ENCODE measurements at regions not wholly inside any gene's neighbourhood (a gene's known extent, or its start where the extent isn't known, plus 50 kb on each side); places are given as distances from the start of the nearest gene placed in this dataset.

GRCh38 chr10:113412161-113412560 lies 140.7 kb upstream of the HABP2 start:
- ATAC-seq (ENCODE audit: low read depth in 2 of 2), result no peak
- no peaks in the 10 kb centered on the region for H3K4me1 Mint-ChIP-seq
- Histone ChIP-seq H3K9me3 (ENCODE audit: control insufficient read depth in 2 of 2, low read length in 2 of 2) (no peaks in the 10 kb centered on the region), H3K36me3 (ENCODE audit: control insufficient read depth, insufficient read depth, low read length) (no peaks in the 10 kb centered on the region), H3K4me1 (ENCODE audit: control insufficient read depth, insufficient read depth, low read length, poor library complexity, severe bottlenecking) (no peaks in the 10 kb centered on the region), H3K4me3 (ENCODE audit: low read depth, low read length) (no peak overlapping the region), H3K27ac (ENCODE audit: insufficient read depth, low read length, poor library complexity, severe bottlenecking) (no peak overlapping the region), H3K27me3 (ENCODE audit: control insufficient read depth, insufficient read depth, low read length) (no peaks in the 10 kb centered on the region)
- H3K9me3 Mint-ChIP-seq, result peaks cover 0 to 7% (median 0%) of the 10 kb centered on the region in 7 donors
- H3K4me3 Mint-ChIP-seq, result no peak overlapping the region
- DNase-seq, result no peak
- H3K27me3 Mint-ChIP-seq, result peaks cover 11% of the 10 kb centered on the region
- H3K27ac Mint-ChIP-seq, result no peak overlapping the region
- H3K36me3 Mint-ChIP-seq, result peaks cover 4% of the 10 kb centered on the region

- peaks cover 4% of the 10 kb centered on the region for H3K36me3 Mint-ChIP-seq
- H3K27ac Mint-ChIP-seq, result no peak overlapping the region
- H3K4me1 Mint-ChIP-seq, result no peaks in the 10 kb centered on the region
- DNase-seq, result no peak
- no peaks in the 10 kb centered on the region for H3K4me1 ChIP-seq (ENCODE audit: control insufficient read depth, insufficient read depth, low read length, poor library complexity, severe bottlenecking)
- no peak overlapping the region for H3K4me3 ChIP-seq (ENCODE audit: low read depth, low read length)
- peaks cover 7% of the 10 kb centered on the region for H3K27me3 Mint-ChIP-seq
- H3K9me3 ChIP-seq (ENCODE audit: control insufficient read depth in 2 of 2, low read length in 2 of 2), result no peaks in the 10 kb centered on the region
- no peaks in the 10 kb centered on the region for H3K27me3 ChIP-seq (ENCODE audit: control insufficient read depth, insufficient read depth, low read length)
- H3K9me3 Mint-ChIP-seq, result peaks cover 0 to 8% (median 4%) of the 10 kb centered on the region in 7 donors
- ATAC-seq (ENCODE audit: low read depth in 2 of 2), result no peak
- no peak overlapping the region for H3K27ac ChIP-seq (ENCODE audit: insufficient read depth, low read length, poor library complexity, severe bottlenecking)
- H3K36me3 ChIP-seq (ENCODE audit: control insufficient read depth, insufficient read depth, low read length), result no peaks in the 10 kb centered on the region
- H3K4me3 Mint-ChIP-seq, result no peak overlapping the region
Observed at GRCh38 chr10:113414543-113414942, 138.3 kb upstream of the HABP2 start.

DNA sequence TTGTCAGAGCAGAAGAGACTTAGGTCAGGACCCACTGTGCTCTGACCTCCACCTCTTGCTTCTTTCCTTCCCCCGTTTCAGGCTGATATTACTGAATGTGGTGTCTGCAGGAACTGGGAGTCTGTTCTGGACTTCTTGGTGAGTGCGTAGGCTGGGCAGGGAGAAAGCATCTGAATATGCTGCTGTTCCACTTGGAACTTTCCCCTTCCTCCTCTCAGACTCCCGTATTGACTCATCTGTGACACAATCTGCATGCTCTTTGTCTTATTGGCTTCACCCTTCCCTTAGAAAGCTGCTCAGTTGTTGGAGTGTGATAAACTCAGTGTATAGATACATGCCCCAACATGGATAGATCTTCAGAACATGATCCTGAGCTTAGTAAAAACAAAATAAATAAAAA lies 137.6 kb upstream of the HABP2 start:
- no peak for ATAC-seq (ENCODE audit: low read depth in 2 of 2)

DNA sequence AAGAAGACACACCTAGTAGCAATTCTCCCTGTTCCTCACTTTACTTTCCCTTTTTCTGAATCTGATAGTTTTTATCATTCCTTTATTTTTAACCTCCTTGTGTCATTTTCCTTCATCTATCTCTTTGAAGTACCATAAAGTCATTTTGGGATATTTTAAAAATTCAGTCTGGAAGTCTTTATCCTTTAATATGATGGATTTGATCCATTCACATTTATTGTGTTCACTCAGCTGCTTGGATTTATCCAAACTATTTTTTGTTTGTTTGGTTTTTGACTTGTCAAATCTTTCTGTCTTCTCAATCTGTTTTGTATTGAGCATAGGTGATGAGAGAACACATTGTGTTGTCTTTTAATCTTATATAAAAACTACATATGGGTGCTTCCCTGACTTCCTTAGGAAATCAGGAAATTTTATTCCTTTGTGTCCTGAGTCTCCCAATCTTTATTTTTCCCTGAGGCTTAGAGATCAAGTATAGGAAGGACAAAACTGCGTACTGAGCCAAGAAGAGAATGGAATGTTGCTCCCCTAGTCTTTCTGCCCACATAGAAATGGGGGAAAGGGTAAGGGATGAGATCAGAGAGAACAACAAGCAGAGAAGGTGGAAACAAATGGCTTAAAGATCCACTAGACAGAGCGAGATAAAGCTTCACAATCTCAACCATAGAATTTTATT lies 132.7 kb upstream of the HABP2 start:
- no peak overlapping the region for H3K4me3 Mint-ChIP-seq
- Histone ChIP-seq H3K27me3 (ENCODE audit: control insufficient read depth, insufficient read depth, low read length) (peaks cover 2% of the 10 kb centered on the region), H3K4me1 (ENCODE audit: control insufficient read depth, insufficient read depth, low read length, poor library complexity, severe bottlenecking) (no peaks in the 10 kb centered on the region), H3K9me3 (ENCODE audit: control insufficient read depth in 2 of 2, low read length in 2 of 2) (no peaks in the 10 kb centered on the region), H3K4me3 (ENCODE audit: low read depth, low read length) (no peak overlapping the region), H3K36me3 (ENCODE audit: control insufficient read depth, insufficient read depth, low read length) (no peaks in the 10 kb centered on the region), H3K27ac (ENCODE audit: insufficient read depth, low read length, poor library complexity, severe bottlenecking) (no peak overlapping the region)
- H3K9me3 Mint-ChIP-seq, result peaks cover 2 to 14% (median 6%) of the 10 kb centered on the region in 7 donors
- H3K4me1 Mint-ChIP-seq, result no peaks in the 10 kb centered on the region
- DNase-seq, result no peak
- no peak overlapping the region for H3K27ac Mint-ChIP-seq
- peaks cover 4% of the 10 kb centered on the region for H3K36me3 Mint-ChIP-seq
- ATAC-seq (ENCODE audit: low read depth in 2 of 2), result no peak
- peaks cover 11% of the 10 kb centered on the region for H3K27me3 Mint-ChIP-seq

More for the DNA sequence above, 137.6 kb upstream of the HABP2 start:
- Mint-ChIP-seq H3K36me3 (peaks cover 4% of the 10 kb centered on the region), H3K27ac (no peak overlapping the region), H3K27me3 (peaks cover 7% of the 10 kb centered on the region), H3K4me1 (no peaks in the 10 kb centered on the region), H3K9me3 (peaks cover 0 to 11% (median 4%) of the 10 kb centered on the region in 7 donors), H3K4me3 (no peak overlapping the region)
- no peak for DNase-seq
- Histone ChIP-seq H3K9me3 (ENCODE audit: control insufficient read depth in 2 of 2, low read length in 2 of 2) (no peaks in the 10 kb centered on the region), H3K27me3 (ENCODE audit: control insufficient read depth, insufficient read depth, low read length) (no peaks in the 10 kb centered on the region), H3K4me3 (ENCODE audit: low read depth, low read length) (no peak overlapping the region), H3K27ac (ENCODE audit: insufficient read depth, low read length, poor library complexity, severe bottlenecking) (no peak overlapping the region), H3K36me3 (ENCODE audit: control insufficient read depth, insufficient read depth, low read length) (no peaks in the 10 kb centered on the region), H3K4me1 (ENCODE audit: control insufficient read depth, insufficient read depth, low read length, poor library complexity, severe bottlenecking) (no peaks in the 10 kb centered on the region)

GRCh38 chr10:113420733-113421675 lies 131.8 kb upstream of the HABP2 start:
- no peak overlapping the region for H3K4me3 ChIP-seq (ENCODE audit: low read depth, low read length)
- H3K36me3 ChIP-seq (ENCODE audit: control insufficient read depth, insufficient read depth, low read length), result no peaks in the 10 kb centered on the region
- peaks cover 2% of the 10 kb centered on the region for H3K27me3 ChIP-seq (ENCODE audit: control insufficient read depth, insufficient read depth, low read length)
- no peaks in the 10 kb centered on the region for H3K4me1 ChIP-seq (ENCODE audit: control insufficient read depth, insufficient read depth, low read length, poor library complexity, severe bottlenecking)
- Mint-ChIP-seq H3K36me3 (no peaks in the 10 kb centered on the region), H3K4me3 (no peak overlapping the region), H3K27me3 (peaks cover 11% of the 10 kb centered on the region), H3K27ac (no peak overlapping the region), H3K9me3 (peaks cover 4 to 14% (median 6%) of the 10 kb centered on the region in 7 donors), H3K4me1 (no peaks in the 10 kb centered on the region)
- ATAC-seq (ENCODE audit: low read depth in 2 of 2) (no peak), DNase-seq (no peak)
- H3K9me3 ChIP-seq (ENCODE audit: control insufficient read depth in 2 of 2, low read length in 2 of 2), result no peaks in the 10 kb centered on the region
- no peak overlapping the region for H3K27ac ChIP-seq (ENCODE audit: insufficient read depth, low read length, poor library complexity, severe bottlenecking)

- Histone ChIP-seq H3K27ac (ENCODE audit: insufficient read depth, low read length, poor library complexity, severe bottlenecking) (no peak overlapping the region), H3K9me3 (ENCODE audit: control insufficient read depth in 2 of 2, low read length in 2 of 2) (no peaks in the 10 kb centered on the region), H3K4me1 (ENCODE audit: control insufficient read depth, insufficient read depth, low read length, poor library complexity, severe bottlenecking) (no peaks in the 10 kb centered on the region), H3K36me3 (ENCODE audit: control insufficient read depth, insufficient read depth, low read length) (no peaks in the 10 kb centered on the region), H3K27me3 (ENCODE audit: control insufficient read depth, insufficient read depth, low read length) (peaks cover 2% of the 10 kb centered on the region), H3K4me3 (ENCODE audit: low read depth, low read length) (no peak overlapping the region)
- H3K27me3 Mint-ChIP-seq, result peaks cover 5% of the 10 kb centered on the region
- no peaks in the 10 kb centered on the region for H3K4me1 Mint-ChIP-seq
- ATAC-seq (ENCODE audit: low read depth in 2 of 2) (no peak), DNase-seq (no peak)
- peaks cover 3 to 14% (median 6%) of the 10 kb centered on the region in 7 donors for H3K9me3 Mint-ChIP-seq
- H3K36me3 Mint-ChIP-seq, result no peaks in the 10 kb centered on the region
- H3K4me3 Mint-ChIP-seq, result no peak overlapping the region
- H3K27ac Mint-ChIP-seq, result no peak overlapping the region
Observed at GRCh38 chr10:113422371-113422770, 130.5 kb upstream of the HABP2 start.

- Mint-ChIP-seq H3K36me3 (no peaks in the 10 kb centered on the region), H3K9me3 (peaks cover 0 to 14% (median 4%) of the 10 kb centered on the region in 7 donors), H3K4me3 (no peak overlapping the region), H3K27me3 (peaks cover 5% of the 10 kb centered on the region), H3K27ac (no peak overlapping the region), H3K4me1 (no peaks in the 10 kb centered on the region)
- Histone ChIP-seq H3K27ac (ENCODE audit: insufficient read depth, low read length, poor library complexity, severe bottlenecking) (no peak overlapping the region), H3K9me3 (ENCODE audit: control insufficient read depth in 2 of 2, low read length in 2 of 2) (no peaks in the 10 kb centered on the region), H3K4me3 (ENCODE audit: low read depth, low read length) (no peak overlapping the region), H3K27me3 (ENCODE audit: control insufficient read depth, insufficient read depth, low read length) (peaks cover 2% of the 10 kb centered on the region), H3K36me3 (ENCODE audit: control insufficient read depth, insufficient read depth, low read length) (no peaks in the 10 kb centered on the region), H3K4me1 (ENCODE audit: control insufficient read depth, insufficient read depth, low read length, poor library complexity, severe bottlenecking) (no peaks in the 10 kb centered on the region)
- no peak for DNase-seq
- no peak for ATAC-seq (ENCODE audit: low read depth in 2 of 2)
Observed at GRCh38 chr10:113423981-113424721, 128.7 kb upstream of the HABP2 start.
